Activated naive CD4-positive, alpha-beta T cell treated with anti-CD3 and anti-CD28 coated beads for 36 hours (primary cell): ENCODE measurements at regions not wholly inside any gene's neighbourhood (a gene's known extent, or its start where the extent isn't known, plus 50 kb on each side); places are given as distances from the start of the nearest gene placed in this dataset.
"Not testable (repeated sequence)": the region's sequence is repeated elsewhere in the genome, so short reads cannot be mapped to it uniquely, and the experiment has no call there.

Source experiments
- CTCF ChIA-PET: fragments of 350-600 bp; sonication (Branson Sonifier 250); formaldehyde crosslinking; loops from one replicate; lab custom pipeline; 2021; ENCODE audit warnings: antibody characterized with exemption; lab: Charles Lee
- DNase-seq: peaks from one replicate; pipeline ENCODE4 v3.0.0-alpha.2; 2020
- H3K27ac Mint-ChIP-seq: one replicate; pipeline ENCODE4 v1.8.0; 2021; ENCODE audit warnings: mild to moderate bottlenecking, mixed read lengths
- H3K27me3 Mint-ChIP-seq: one replicate; pipeline ENCODE4 v1.8.0; 2021; ENCODE audit warnings: low read depth, mixed read lengths
- H3K36me3 Mint-ChIP-seq: one replicate; pipeline ENCODE4 v1.8.0; 2021; ENCODE audit warnings: low read depth, mixed read lengths
- H3K4me1 Mint-ChIP-seq: one replicate; pipeline ENCODE4 v1.8.0; 2021; ENCODE audit warnings: low read depth, mixed read lengths
- H3K4me3 Mint-ChIP-seq: one replicate; pipeline ENCODE4 v1.8.0; 2021; ENCODE audit warnings: mild to moderate bottlenecking, moderate library complexity, mixed read lengths
- H3K9me3 Mint-ChIP-seq: one replicate; pipeline ENCODE4 v1.8.0; 2021; ENCODE audit warnings: mixed read lengths
- intact Hi-C: fragments of 100-400 bp; cut with micrococcal nuclease; formaldehyde crosslinking; loops from one replicate; pipeline ENCODE4 v1.15.1; 2023

DNA sequence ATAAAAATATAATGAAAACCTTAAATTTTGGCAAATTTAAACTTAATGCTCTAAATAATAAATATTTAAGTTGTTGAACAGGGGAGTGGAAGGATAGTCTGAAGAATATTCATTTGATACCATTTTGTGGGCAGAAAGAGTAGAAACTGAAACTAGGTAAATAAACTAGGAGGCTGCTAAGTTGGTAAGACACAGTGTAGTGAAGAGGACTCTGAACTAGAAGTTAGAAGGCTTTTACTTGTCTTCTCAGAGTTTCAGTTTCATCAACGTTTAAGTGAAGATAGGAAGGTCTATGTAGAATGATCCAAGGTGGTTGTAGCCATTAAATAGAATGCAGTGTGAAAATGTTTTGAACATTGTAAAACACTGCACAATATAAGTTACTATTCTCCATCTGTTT is 516.9 kb downstream of the AMY1C start:
- Mint-ChIP-seq H3K4me1 (no peaks in the 10 kb centered on the region), H3K27me3 (no peaks in the 10 kb centered on the region), H3K27ac (no peak overlapping the region), H3K36me3 (no peaks in the 10 kb centered on the region), H3K9me3 (peaks cover 14% of the 10 kb centered on the region), H3K4me3 (no peak overlapping the region)
- CTCF ChIA-PET = no interaction called here
- no peak for DNase-seq
- intact Hi-C loops = no loop called here

DNA sequence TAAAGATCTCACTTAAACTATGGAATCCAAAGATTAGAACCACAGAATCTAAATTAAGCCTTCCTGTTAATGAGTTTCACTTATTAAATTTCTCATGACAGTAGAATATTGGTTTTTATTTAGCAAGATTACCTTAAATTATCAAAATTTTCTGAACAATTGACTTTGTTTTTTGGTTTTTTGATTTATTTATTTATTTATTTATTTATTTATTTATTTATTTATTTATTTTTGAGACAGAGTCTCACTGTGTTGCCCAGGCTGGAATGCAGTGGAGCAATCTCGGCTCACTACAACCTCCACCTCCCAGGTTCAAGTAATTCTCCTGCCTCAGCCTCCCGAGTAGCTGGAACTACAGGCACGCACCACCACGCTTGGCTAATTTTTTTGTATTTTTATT is 538.6 kb downstream of the AMY1C start:
- intact Hi-C loops, H3K27ac Mint-ChIP-seq, H3K4me3 Mint-ChIP-seq, DNase-seq, H3K4me1 Mint-ChIP-seq, H3K9me3 Mint-ChIP-seq, H3K27me3 Mint-ChIP-seq, H3K36me3 Mint-ChIP-seq, CTCF ChIA-PET: not testable (repeated sequence)

DNA sequence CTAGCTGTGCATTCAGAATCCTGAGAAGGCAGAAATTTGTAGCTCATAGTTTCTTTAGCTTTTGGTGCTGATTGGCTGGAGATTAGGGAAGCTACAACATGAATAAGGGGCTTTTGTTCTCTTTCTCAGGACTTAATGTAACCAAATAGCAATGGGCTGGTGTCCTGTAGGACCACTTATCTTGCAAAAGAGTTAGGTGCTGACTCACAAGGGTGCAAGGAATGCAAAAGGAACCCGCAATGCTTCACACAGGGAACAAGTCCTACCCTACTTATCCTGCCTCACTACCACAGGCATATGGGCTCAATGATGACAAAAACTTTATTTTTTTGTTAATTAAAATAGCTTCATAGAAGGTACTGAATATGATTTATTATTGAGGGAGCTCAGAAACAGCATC is 541.5 kb downstream of the AMY1C start:
- Mint-ChIP-seq H3K4me3 (no peak overlapping the region), H3K27ac (no peak overlapping the region), H3K4me1 (no peaks in the 10 kb centered on the region), H3K9me3 (peaks cover 8% of the 10 kb centered on the region), H3K36me3 (no peaks in the 10 kb centered on the region), H3K27me3 (no peaks in the 10 kb centered on the region)
- DNase-seq = no peak
- intact Hi-C loops = no loop called here
- CTCF ChIA-PET = no interaction called here

DNA sequence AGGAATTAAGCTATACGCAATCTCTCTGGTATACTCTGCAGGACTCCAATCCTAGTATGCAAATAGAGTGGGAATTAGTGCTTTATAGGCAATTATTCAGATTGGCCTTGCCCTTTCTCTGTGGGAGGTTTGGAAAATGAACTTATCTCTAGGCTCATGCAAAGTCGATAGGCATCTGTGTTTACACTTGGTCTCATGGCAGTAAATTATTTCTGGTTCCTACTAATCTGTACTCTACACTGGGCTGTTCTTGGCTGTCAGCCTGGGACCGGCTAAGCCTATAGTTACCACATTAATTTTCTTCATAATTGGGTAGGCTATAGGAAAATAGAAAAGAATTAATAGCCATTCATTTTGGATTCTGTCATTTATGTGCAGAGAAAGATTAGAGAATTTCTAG is 544.6 kb downstream of the AMY1C start:
- no peaks in the 10 kb centered on the region for H3K36me3 Mint-ChIP-seq
- H3K27me3 Mint-ChIP-seq = no peaks in the 10 kb centered on the region
- CTCF ChIA-PET = no interaction called here
- intact Hi-C loops = no loop called here
- H3K27ac Mint-ChIP-seq = no peak overlapping the region
- no peak overlapping the region for H3K4me3 Mint-ChIP-seq
- DNase-seq = no peak
- no peaks in the 10 kb centered on the region for H3K4me1 Mint-ChIP-seq
- peaks cover 3% of the 10 kb centered on the region for H3K9me3 Mint-ChIP-seq

- CTCF ChIA-PET = no interaction called here
- H3K27me3 Mint-ChIP-seq = no peaks in the 10 kb centered on the region
- H3K4me1 Mint-ChIP-seq = no peaks in the 10 kb centered on the region
- H3K36me3 Mint-ChIP-seq = no peaks in the 10 kb centered on the region
- intact Hi-C loops = no loop called here
- H3K4me3 Mint-ChIP-seq = no peak overlapping the region
- no peak overlapping the region for H3K27ac Mint-ChIP-seq
- peaks cover 3% of the 10 kb centered on the region for H3K9me3 Mint-ChIP-seq
- DNase-seq = no peak
These were observed 545.8 kb downstream of the AMY1C start for GRCh38 chr1:104295511-104295910.

GRCh38 chr1:104309673-104310072 is 560.0 kb downstream of the AMY1C start:
- peaks cover 10% of the 10 kb centered on the region for H3K9me3 Mint-ChIP-seq
- H3K27me3 Mint-ChIP-seq = no peaks in the 10 kb centered on the region
- CTCF ChIA-PET = no interaction called here
- H3K4me1 Mint-ChIP-seq = no peaks in the 10 kb centered on the region
- intact Hi-C loops = no loop called here
- no peak for DNase-seq
- H3K4me3 Mint-ChIP-seq = no peak overlapping the region
- H3K27ac Mint-ChIP-seq = no peak overlapping the region
- H3K36me3 Mint-ChIP-seq = no peaks in the 10 kb centered on the region

DNA sequence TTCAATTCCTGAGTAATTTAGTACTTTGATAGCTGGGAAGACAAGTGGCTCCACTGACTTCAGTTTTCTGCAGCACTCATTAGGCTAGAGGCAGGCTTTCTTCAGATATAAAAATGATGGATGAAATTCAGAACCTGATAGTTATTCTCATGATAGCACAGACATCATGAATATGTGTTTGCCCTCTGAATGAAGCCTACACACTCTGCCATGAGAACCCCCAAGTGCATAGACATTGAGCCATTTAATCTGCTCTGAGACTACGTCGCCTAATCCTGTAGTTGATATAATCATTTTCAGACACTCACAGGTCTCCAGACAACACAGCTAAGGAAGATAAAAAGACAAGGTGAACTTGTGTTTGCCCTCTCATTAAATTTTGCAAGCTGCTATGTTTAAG is 566.1 kb downstream of the AMY1C start:
- H3K4me1 Mint-ChIP-seq = no peaks in the 10 kb centered on the region
- H3K9me3 Mint-ChIP-seq = peaks cover 18% of the 10 kb centered on the region
- no peaks in the 10 kb centered on the region for H3K27me3 Mint-ChIP-seq
- no peak overlapping the region for H3K27ac Mint-ChIP-seq
- intact Hi-C loops = no loop called here
- no peak overlapping the region for H3K4me3 Mint-ChIP-seq
- no peaks in the 10 kb centered on the region for H3K36me3 Mint-ChIP-seq
- CTCF ChIA-PET = no interaction called here
- DNase-seq = no peak

GRCh38 chr1:104322131-104322530 is 572.4 kb downstream of the AMY1C start:
- CTCF ChIA-PET = no interaction called here
- Mint-ChIP-seq H3K4me1 (no peaks in the 10 kb centered on the region), H3K27ac (no peak overlapping the region), H3K27me3 (no peaks in the 10 kb centered on the region), H3K9me3 (peaks cover 11% of the 10 kb centered on the region), H3K4me3 (no peak overlapping the region), H3K36me3 (no peaks in the 10 kb centered on the region)
- no peak for DNase-seq
- intact Hi-C loops = no loop called here

GRCh38 chr1:104329278-104329677 is 579.6 kb downstream of the AMY1C start:
- Mint-ChIP-seq H3K4me1 (no peaks in the 10 kb centered on the region), H3K4me3 (no peak overlapping the region), H3K36me3 (no peaks in the 10 kb centered on the region), H3K27me3 (no peaks in the 10 kb centered on the region), H3K9me3 (peaks cover 23% of the 10 kb centered on the region), H3K27ac (no peak overlapping the region)
- intact Hi-C loops = no loop called here
- DNase-seq = no peak
- CTCF ChIA-PET = no interaction called here

- CTCF ChIA-PET = no interaction called here
- intact Hi-C loops = no loop called here
- Mint-ChIP-seq H3K4me1 (no peaks in the 10 kb centered on the region), H3K27ac (no peak overlapping the region), H3K27me3 (no peaks in the 10 kb centered on the region), H3K36me3 (no peaks in the 10 kb centered on the region), H3K4me3 (no peak overlapping the region), H3K9me3 (peaks cover 31% of the 10 kb centered on the region)
- DNase-seq = no peak
These were observed 582.1 kb downstream of the AMY1C start for GRCh38 chr1:104331763-104332162.

GRCh38 chr1:104337927-104338326 is 588.2 kb downstream of the AMY1C start:
- CTCF ChIA-PET, H3K27me3 Mint-ChIP-seq, DNase-seq, intact Hi-C loops, H3K27ac Mint-ChIP-seq, H3K4me1 Mint-ChIP-seq, H3K36me3 Mint-ChIP-seq, H3K4me3 Mint-ChIP-seq: not testable (repeated sequence)
- H3K9me3 Mint-ChIP-seq = peaks cover 26% of the 10 kb centered on the region

DNA sequence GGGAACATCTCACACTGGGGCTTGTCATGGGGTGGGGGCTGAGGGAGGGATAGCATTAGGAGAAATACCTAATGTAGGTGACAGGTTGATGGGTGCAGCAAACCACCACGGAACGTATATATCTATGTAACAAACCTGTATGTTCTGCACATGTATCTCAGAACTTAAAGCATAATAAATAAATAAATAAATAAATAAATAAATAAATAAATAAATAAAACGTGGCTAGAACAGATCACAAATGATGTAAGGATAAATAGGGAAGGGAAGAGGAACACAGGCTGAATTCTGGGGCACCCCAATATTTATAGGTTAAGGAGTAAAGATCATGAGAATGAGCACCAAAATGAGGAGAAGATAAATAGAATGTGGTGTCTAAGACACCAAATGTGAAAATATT is 592.2 kb downstream of the AMY1C start:
- DNase-seq = no peak
- Mint-ChIP-seq H3K9me3 (peaks cover 12% of the 10 kb centered on the region), H3K36me3 (no peaks in the 10 kb centered on the region), H3K4me3 (no peak overlapping the region), H3K27me3 (no peaks in the 10 kb centered on the region), H3K27ac (no peak overlapping the region), H3K4me1 (no peaks in the 10 kb centered on the region)
- intact Hi-C loops = no loop called here
- CTCF ChIA-PET = interaction anchor here (0.6 kb wide), 1 partner anchor 37 kb away, joined by 3 read pairs; no protein-coding TSS in a partner anchor

- Mint-ChIP-seq H3K27ac (no peak overlapping the region), H3K27me3 (no peaks in the 10 kb centered on the region), H3K4me3 (no peak overlapping the region), H3K36me3 (no peaks in the 10 kb centered on the region), H3K4me1 (no peaks in the 10 kb centered on the region), H3K9me3 (peaks cover 7% of the 10 kb centered on the region)
- no peak for DNase-seq
- CTCF ChIA-PET = no interaction called here
- intact Hi-C loops = no loop called here
These were observed 598.6 kb downstream of the AMY1C start for GRCh38 chr1:104348277-104348676.

DNA sequence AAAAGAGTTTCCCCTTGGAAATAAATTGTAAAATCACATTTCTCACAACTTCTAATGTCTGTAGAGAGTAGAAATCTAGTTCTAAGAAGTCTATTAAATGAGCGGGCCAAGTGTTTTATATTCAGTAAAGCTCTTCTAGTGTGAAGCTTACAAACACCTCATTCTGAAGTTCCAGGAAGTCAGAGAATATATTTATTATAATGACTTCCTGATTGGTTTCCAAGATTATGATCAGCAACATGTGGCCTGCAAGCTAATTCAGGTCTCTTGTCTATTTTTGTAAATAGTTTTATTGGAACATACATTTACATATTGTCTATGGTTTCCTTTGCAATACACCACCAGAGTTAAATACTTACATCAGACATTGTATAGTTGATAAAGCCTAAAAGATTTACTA is 603.9 kb downstream of the AMY1C start:
- no peak overlapping the region for H3K27ac Mint-ChIP-seq
- no peak overlapping the region for H3K4me3 Mint-ChIP-seq
- no peaks in the 10 kb centered on the region for H3K4me1 Mint-ChIP-seq
- no peaks in the 10 kb centered on the region for H3K36me3 Mint-ChIP-seq
- CTCF ChIA-PET = no interaction called here
- peaks cover 4% of the 10 kb centered on the region for H3K9me3 Mint-ChIP-seq
- no peak for DNase-seq
- no peaks in the 10 kb centered on the region for H3K27me3 Mint-ChIP-seq
- intact Hi-C loops = no loop called here
